ENCODE measurements at regions not wholly inside any gene's neighbourhood (a gene's known extent, or its start where the extent isn't known, plus 50 kb on each side); places are given as distances from the start of the nearest gene placed in this dataset.

DNA sequence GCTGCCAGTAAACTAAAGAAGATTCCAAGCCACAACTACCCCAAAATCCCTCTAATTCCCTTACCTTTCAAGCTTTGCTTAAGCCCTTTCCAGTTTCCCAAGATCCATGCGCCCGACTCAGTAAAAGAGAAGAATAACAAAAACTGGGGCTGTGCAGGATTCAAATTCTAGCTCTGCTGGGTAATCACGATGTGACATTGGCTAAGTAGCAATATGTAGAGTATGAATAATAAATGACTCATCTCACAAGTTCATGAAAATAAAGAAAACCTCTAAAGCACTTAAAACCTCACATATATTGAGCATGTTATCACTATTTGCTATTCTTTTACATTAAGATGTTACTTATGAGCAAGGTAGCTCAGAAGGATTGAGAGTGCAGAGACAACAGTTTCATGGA, 522.2 kb upstream of the ZNF717 start:
- TF ChIP-seq, protein P1, sequence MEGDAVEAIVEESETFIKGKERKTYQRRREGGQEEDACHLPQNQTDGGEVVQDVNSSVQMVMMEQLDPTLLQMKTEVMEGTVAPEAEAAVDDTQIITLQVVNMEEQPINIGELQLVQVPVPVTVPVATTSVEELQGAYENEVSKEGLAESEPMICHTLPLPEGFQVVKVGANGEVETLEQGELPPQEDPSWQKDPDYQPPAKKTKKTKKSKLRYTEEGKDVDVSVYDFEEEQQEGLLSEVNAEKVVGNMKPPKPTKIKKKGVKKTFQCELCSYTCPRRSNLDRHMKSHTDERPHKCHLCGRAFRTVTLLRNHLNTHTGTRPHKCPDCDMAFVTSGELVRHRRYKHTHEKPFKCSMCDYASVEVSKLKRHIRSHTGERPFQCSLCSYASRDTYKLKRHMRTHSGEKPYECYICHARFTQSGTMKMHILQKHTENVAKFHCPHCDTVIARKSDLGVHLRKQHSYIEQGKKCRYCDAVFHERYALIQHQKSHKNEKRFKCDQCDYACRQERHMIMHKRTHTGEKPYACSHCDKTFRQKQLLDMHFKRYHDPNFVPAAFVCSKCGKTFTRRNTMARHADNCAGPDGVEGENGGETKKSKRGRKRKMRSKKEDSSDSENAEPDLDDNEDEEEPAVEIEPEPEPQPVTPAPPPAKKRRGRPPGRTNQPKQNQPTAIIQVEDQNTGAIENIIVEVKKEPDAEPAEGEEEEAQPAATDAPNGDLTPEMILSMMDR (IDR thresholded peaks at IDR 0.05) = no peak
- TF ChIP-seq POLR2A (IDR thresholded peaks at IDR 0.05) = no peak
- no peak for TF ChIP-seq EP300 (IDR thresholded peaks at IDR 0.05; ENCODE audit: low read depth)

Data from transverse colon (tissue), 3 donors.